A549 (cell line): ENCODE measurements at regions not wholly inside any gene's neighbourhood (a gene's known extent, or its start where the extent isn't known, plus 50 kb on each side); places are given as distances from the start of the nearest gene placed in this dataset.

Experiments
- ATAC-seq, 2 experiments: fragments of 200-7000 bp in 1 of 2; fragments of >200 bp in 1 of 2; cut with Nextera tagmentation in 1 of 2; cut with Tn5 transposase in 1 of 2; 3 replicates each; pipeline versions ENCODE4 v1.8.0 to v1.9.1; 2018 to 2020; ENCODE audit warnings: mild to moderate bottlenecking in 1 of 2, moderate library complexity in 1 of 2
- CTCF ChIA-PET: fragments of 300-600 bp; sonication (Branson Sonifier 250); formaldehyde crosslinking; extraction: SDS; loops from one replicate; lab custom pipeline; 2021; ENCODE audit warnings: antibody characterized with exemption, inconsistent platforms; lab: Yijun Ruan, JAX
- POLR2A ChIA-PET: fragments of 350-600 bp; formaldehyde crosslinking; extraction: SDS; loops from one replicate; lab custom pipeline; 2021; ENCODE audit warnings: antibody characterized with exemption, inconsistent platforms; lab: Yijun Ruan, JAX
- DNase-seq, 2 experiments: peaks; one replicate each; pipeline versions ENCODE4 v3.0.0 to v3.0.0-alpha.2; 2011 to 2016; ENCODE audit warnings: low read depth in 1 of 2, low spot score in 1 of 2
- FAIRE-seq: peaks from 2 replicates; lab custom pipeline; 2011; peaks lifted over from hg19 to GRCh38; lab: Jason Lieb, UNC
- H3K27ac ChIP-seq, 2 experiments: fragments of >200 bp; sonication (Bioruptor Twin); formaldehyde crosslinking; 3 replicates each; pipeline ENCODE4 v1.5.1; 2016 to 2017
- H3K4me1 ChIP-seq: fragments of >200 bp; sonication (Bioruptor Twin); formaldehyde crosslinking; 3 replicates; pipeline ENCODE4 v1.6.1; 2016
- H3K4me2 ChIP-seq: fragments of >200 bp; sonication (Bioruptor Twin); formaldehyde crosslinking; 3 replicates; pipeline ENCODE4 v1.6.1; 2016
- H3K4me3 ChIP-seq: fragments of >200 bp; sonication (Bioruptor Twin); formaldehyde crosslinking; 3 replicates; pipeline ENCODE4 v1.5.1; 2016
- H3K9me3 ChIP-seq: fragments of >200 bp; sonication (Bioruptor Twin); formaldehyde crosslinking; 3 replicates; pipeline ENCODE4 v1.6.1; 2016
- BHLHE40 ChIP-seq: IDR thresholded peaks from 2 replicates; pipeline ENCODE4 v1.6.1; 2012; ENCODE audit warnings: low read depth, low read length, inconsistent platforms
- CBX2 ChIP-seq: fragments of 200-600 bp; sonication (generic); IDR thresholded peaks from 2 replicates; pipeline ENCODE4 v1.6.1; 2016; ENCODE audit warnings: low read depth, mild to moderate bottlenecking, borderline replicate concordance
- CHD4 ChIP-seq: fragments of 200-600 bp; sonication (generic); IDR thresholded peaks from 2 replicates; pipeline ENCODE4 v1.6.1; 2016; ENCODE audit warnings: antibody characterized with exemption, mild to moderate bottlenecking, borderline replicate concordance
- E2F6 ChIP-seq: IDR thresholded peaks from 2 replicates; pipeline ENCODE4 v1.6.1; 2012; ENCODE audit warnings: low read depth, borderline replicate concordance
- EHMT2 ChIP-seq: fragments of 200-600 bp; sonication (generic); IDR thresholded peaks from 2 replicates; pipeline ENCODE4 v1.6.1; 2016; ENCODE audit warnings: antibody characterized with exemption, low read depth, mild to moderate bottlenecking, moderate library complexity
- EP300 ChIP-seq, 2 experiments: fragments of >200 bp; sonication (Bioruptor Twin); formaldehyde crosslinking; IDR thresholded peaks; 2 replicates in 1 of 2; 3 replicates in 1 of 2; pipeline ENCODE4 v1.6.1; 2016 to 2017
- ESRRA ChIP-seq: fragments of 150-350 bp; IDR thresholded peaks from 2 replicates; pipeline ENCODE4 v1.6.1; 2014; ENCODE audit warnings: mild to moderate bottlenecking, low read length, borderline replicate concordance
- GATA3 ChIP-seq: IDR thresholded peaks from 2 replicates; pipeline ENCODE4 v1.6.1; 2012; ENCODE audit warnings: borderline replicate concordance
- HEYL ChIP-seq: fragments of 250-450 bp; sonication (Bioruptor Pico); IDR thresholded peaks from 2 replicates; pipeline ENCODE4 v1.8.0; 2021; ENCODE audit warnings: mild to moderate bottlenecking, moderate library complexity
- HMGXB4 ChIP-seq: fragments of 250-450 bp; sonication (Bioruptor Pico); IDR thresholded peaks from 2 replicates; pipeline ENCODE4 v1.5.0; 2021; ENCODE audit warnings: mild to moderate bottlenecking, moderate library complexity, borderline replicate concordance
- HOXB13 ChIP-seq: fragments of 250-450 bp; sonication (Bioruptor Pico); IDR thresholded peaks from 2 replicates; pipeline ENCODE4 v1.5.0; 2020; ENCODE audit warnings: low read depth, mild to moderate bottlenecking, moderate library complexity
- JUN ChIP-seq, 2 experiments: fragments of >200 bp; sonication (Bioruptor Twin); formaldehyde crosslinking; IDR thresholded peaks; 2 replicates in 1 of 2; 3 replicates in 1 of 2; pipeline ENCODE4 v1.6.1; 2016 to 2017
- MYC ChIP-seq: IDR thresholded peaks from 2 replicates; pipeline ENCODE4 v1.6.1; 2012; ENCODE audit warnings: mild to moderate bottlenecking, inconsistent platforms, low read length, improper control_type of control experiment, borderline replicate concordance
- NFE2L2 ChIP-seq: fragments of 150-350 bp; conservative IDR thresholded peaks from 2 replicates; pipeline ENCODE4 v1.6.1; 2014; ENCODE audit warnings: low read length
- NPAS2 ChIP-seq: fragments of 250-450 bp; sonication (Bioruptor Pico); IDR thresholded peaks from 2 replicates; pipeline ENCODE4 v1.8.0; 2022; ENCODE audit warnings: mild to moderate bottlenecking, moderate library complexity, borderline replicate concordance
- PHF8 ChIP-seq: fragments of 200-600 bp; sonication (generic); IDR thresholded peaks from 2 replicates; pipeline ENCODE4 v1.6.1; 2016; ENCODE audit warnings: low read depth, mild to moderate bottlenecking, antibody characterized with exemption, moderate library complexity, borderline replicate concordance
- RARB ChIP-seq: fragments of 250-450 bp; sonication (Bioruptor Pico); IDR thresholded peaks from 2 replicates; pipeline ENCODE4 v1.8.0; 2021; ENCODE audit warnings: mild to moderate bottlenecking, moderate library complexity
- SMC3 ChIP-seq: fragments of >200 bp; sonication (Bioruptor Twin); formaldehyde crosslinking; IDR thresholded peaks from 3 replicates; pipeline ENCODE4 v1.6.1; 2018; ENCODE audit warnings: inconsistent platforms
- TFCP2L1 ChIP-seq: fragments of 250-450 bp; sonication (Bioruptor Pico); IDR thresholded peaks from 2 replicates; pipeline ENCODE4 v1.5.0; 2021; ENCODE audit warnings: mild to moderate bottlenecking
- ZFP36 ChIP-seq: fragments of 450-650 bp; IDR thresholded peaks from 2 replicates; pipeline ENCODE4 v1.6.1; 2014; ENCODE audit warnings: borderline replicate concordance; ENCODE audit not compliant: partially characterized antibody
- ZNF302 ChIP-seq: fragments of 250-450 bp; sonication (Bioruptor Pico); IDR thresholded peaks from 2 replicates; pipeline ENCODE4 v1.9.0; 2021; ENCODE audit warnings: inconsistent platforms, mild to moderate bottlenecking, moderate library complexity
- ZSCAN20 ChIP-seq: fragments of 250-450 bp; sonication (Bioruptor Pico); IDR thresholded peaks from 2 replicates; pipeline ENCODE4 v1.8.0; 2022; ENCODE audit warnings: mild to moderate bottlenecking, moderate library complexity
- WGBS: methylation state at CpG from one replicate; pipeline ENCODE4 v1.1.6; 2017; ENCODE audit errors: missing lambda C conversion rate; 5-methylcytosine and 5-hydroxymethylcytosine counted together
- TF ChIP-seq, protein P1 (sequence below): fragments of >200 bp; sonication (Bioruptor Twin); formaldehyde crosslinking; IDR thresholded peaks from 3 replicates; pipeline ENCODE4 v1.6.1; 2016

- TF ChIP-seq RARB (CRISPR knock-in tag): no peak
- TF ChIP-seq, protein P1, sequence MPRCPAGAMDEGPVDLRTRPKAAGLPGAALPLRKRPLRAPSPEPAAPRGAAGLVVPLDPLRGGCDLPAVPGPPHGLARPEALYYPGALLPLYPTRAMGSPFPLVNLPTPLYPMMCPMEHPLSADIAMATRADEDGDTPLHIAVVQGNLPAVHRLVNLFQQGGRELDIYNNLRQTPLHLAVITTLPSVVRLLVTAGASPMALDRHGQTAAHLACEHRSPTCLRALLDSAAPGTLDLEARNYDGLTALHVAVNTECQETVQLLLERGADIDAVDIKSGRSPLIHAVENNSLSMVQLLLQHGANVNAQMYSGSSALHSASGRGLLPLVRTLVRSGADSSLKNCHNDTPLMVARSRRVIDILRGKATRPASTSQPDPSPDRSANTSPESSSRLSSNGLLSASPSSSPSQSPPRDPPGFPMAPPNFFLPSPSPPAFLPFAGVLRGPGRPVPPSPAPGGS: no peak
- TF ChIP-seq EHMT2: no peak
Measured at GRCh38 chr20:48270885-48271284, 485.6 kb upstream of the SULF2 start (continued).

DNA sequence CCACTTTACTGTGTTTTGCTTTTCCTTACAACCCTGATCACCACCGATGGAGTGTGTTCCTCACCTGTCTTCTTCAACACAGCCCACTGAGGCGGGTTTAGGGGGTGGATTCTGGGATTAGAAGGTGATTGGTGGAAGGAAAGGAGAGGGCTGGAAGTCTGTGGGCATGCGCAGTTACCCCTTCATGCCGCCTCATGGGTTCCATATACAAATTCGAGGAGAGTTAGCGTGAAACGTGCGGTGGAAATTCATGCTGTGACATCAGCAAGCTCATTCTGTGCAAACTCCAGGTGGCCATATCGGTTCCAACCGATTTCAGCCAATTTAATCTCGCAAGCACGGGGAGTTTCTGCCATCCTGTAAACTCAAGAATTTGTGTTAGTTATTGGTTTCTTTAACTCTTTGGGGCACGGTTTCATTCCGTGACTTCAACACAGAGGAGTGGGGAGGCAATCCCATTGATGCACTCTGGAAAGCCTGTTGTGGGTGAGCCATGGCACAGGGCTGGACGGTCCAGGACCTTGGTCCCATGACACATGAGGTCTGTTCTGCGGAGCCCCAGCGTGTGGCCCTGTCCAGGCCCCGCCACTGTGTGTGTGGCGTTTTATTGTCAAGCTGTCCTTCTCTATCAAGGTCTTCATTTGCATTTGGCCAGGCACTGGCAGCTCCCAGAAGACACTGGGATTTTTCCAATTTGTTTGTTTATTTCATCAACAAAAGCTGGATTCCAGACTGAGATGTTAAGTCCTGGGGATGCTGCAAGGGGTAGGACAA is 482.8 kb upstream of the SULF2 start:
- ChIA-PET POLR2A (no interaction called here), CTCF (interaction anchor here (0.7 to 1.6 kb wide), 4 partner anchors 8 to 353 kb away, joined by 3 to 6 read pairs (median 4); no protein-coding TSS in a partner anchor)
- Histone ChIP-seq H3K4me2 (no peak overlapping the region), H3K27ac (no peak overlapping the region), H3K4me1 (no peaks in the 10 kb centered on the region), H3K4me3 (no peak overlapping the region), H3K9me3 (0 out of 3 replicates have a peak, but pooled peaks cover 4% of the 10 kb centered on the region)
- no peak for FAIRE-seq
- no peak for ATAC-seq
- no peak for TF ChIP-seq NFE2L2
- no peak for DNase-seq
- WGBS: 52% methylated on average over 19 of the region's 19 CpGs

GRCh38 chr20:48266571-48266970 is 481.3 kb upstream of the SULF2 start:
- FAIRE-seq: no peak
- H3K4me3 ChIP-seq: no peak overlapping the region
- ChIA-PET CTCF (no interaction called here), POLR2A (no interaction called here)
- 56% methylated on average over 6 of the region's 6 CpGs for WGBS
- H3K4me1 ChIP-seq: no peaks in the 10 kb centered on the region
- TF ChIP-seq PHF8 (no peak), ZSCAN20 (CRISPR knock-in tag) (no peak), EHMT2 (no peak), HOXB13 (no peak), MYC (no peak)
- ATAC-seq: no peak
- 0 out of 3 replicates have a peak, but pooled peaks cover 4% of the 10 kb centered on the region for H3K9me3 ChIP-seq
- H3K27ac ChIP-seq: no peak overlapping the region
- no peak for DNase-seq
- H3K4me2 ChIP-seq: no peak overlapping the region

GRCh38 chr20:48265791-48266190 is 480.5 kb upstream of the SULF2 start:
- ChIA-PET CTCF (interaction anchor here (1.2 kb wide), 2 partner anchors 17 to 355 kb away, joined by 3 to 4 read pairs; no protein-coding TSS in a partner anchor), POLR2A (no interaction called here)
- TF ChIP-seq ZFP36: no peak
- TF ChIP-seq BHLHE40: no peak
- TF ChIP-seq SMC3: no peak
- no peak for TF ChIP-seq ZNF302 (CRISPR knock-in tag)
- TF ChIP-seq JUN (IDR thresholded peaks at IDR 0.05): no peak
- no peak for TF ChIP-seq CBX2
- TF ChIP-seq ESRRA: no peak
- no peak for TF ChIP-seq EP300 (IDR thresholded peaks at IDR 0.05)
- TF ChIP-seq E2F6: no peak
- no peak for TF ChIP-seq HMGXB4 (CRISPR knock-in tag)
- TF ChIP-seq CHD4: no peak
- TF ChIP-seq HEYL (CRISPR knock-in tag): no peak
- no peak for TF ChIP-seq NPAS2 (CRISPR knock-in tag)
- no peak for TF ChIP-seq TFCP2L1 (CRISPR knock-in tag)
- TF ChIP-seq GATA3: no peak
- Histone ChIP-seq H3K27ac (no peak overlapping the region), H3K4me1 (no peaks in the 10 kb centered on the region), H3K9me3 (0 out of 3 replicates have a peak, but pooled peaks cover 4% of the 10 kb centered on the region), H3K4me3 (no peak overlapping the region), H3K4me2 (no peak overlapping the region)
- no peak for ATAC-seq
- FAIRE-seq: no peak
- 60% methylated on average over 7 of the region's 7 CpGs for WGBS
- no peak for DNase-seq
